Tibial nerve (tissue), 3 donors: ENCODE measurements at regions not wholly inside any gene's neighbourhood (a gene's known extent, or its start where the extent isn't known, plus 50 kb on each side); places are given as distances from the start of the nearest gene placed in this dataset.

Experiments
- POLR2A ChIP-seq, 2 donors: fragments of 450-650 bp; IDR thresholded peaks; one replicate each; pipeline ENCODE4 v1.6.1; 2017; ENCODE audit warnings: antibody characterized with exemption in 2 of 2, mild to moderate bottlenecking in 2 of 2, moderate library complexity in 2 of 2
- TF ChIP-seq, protein P1 (sequence below), 5 experiments: fragments of 200-600 bp in 3 of 5; fragments of 450-650 bp in 2 of 5; sonication (generic) in 3 of 5; IDR thresholded peaks; one replicate each; pipeline ENCODE4 v1.5.1; 2016 to 2019; ENCODE audit warnings: antibody characterized with exemption in 5 of 5, mild to moderate bottlenecking in 3 of 5, moderate library complexity in 2 of 5

DNA sequence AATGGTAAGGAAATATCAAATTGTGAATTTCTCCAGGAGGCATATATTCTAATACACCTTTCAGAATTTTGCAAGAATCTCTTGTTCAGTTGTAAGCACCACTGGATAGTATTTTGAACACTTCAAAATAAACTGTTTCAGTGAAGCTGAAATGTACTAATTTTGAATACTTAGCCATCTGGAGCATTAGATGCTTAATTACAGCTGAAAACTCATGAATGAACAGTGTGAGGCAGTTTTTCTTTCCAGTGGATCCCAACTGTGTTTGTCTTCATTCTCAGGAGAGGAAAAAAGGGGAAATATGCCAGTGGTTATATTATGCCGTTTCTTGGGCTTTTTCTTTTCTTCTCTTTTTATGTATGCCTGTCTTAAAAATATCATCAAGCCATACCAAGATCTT is 306.0 kb upstream of the SEMA6A start:
- TF ChIP-seq, protein P1, sequence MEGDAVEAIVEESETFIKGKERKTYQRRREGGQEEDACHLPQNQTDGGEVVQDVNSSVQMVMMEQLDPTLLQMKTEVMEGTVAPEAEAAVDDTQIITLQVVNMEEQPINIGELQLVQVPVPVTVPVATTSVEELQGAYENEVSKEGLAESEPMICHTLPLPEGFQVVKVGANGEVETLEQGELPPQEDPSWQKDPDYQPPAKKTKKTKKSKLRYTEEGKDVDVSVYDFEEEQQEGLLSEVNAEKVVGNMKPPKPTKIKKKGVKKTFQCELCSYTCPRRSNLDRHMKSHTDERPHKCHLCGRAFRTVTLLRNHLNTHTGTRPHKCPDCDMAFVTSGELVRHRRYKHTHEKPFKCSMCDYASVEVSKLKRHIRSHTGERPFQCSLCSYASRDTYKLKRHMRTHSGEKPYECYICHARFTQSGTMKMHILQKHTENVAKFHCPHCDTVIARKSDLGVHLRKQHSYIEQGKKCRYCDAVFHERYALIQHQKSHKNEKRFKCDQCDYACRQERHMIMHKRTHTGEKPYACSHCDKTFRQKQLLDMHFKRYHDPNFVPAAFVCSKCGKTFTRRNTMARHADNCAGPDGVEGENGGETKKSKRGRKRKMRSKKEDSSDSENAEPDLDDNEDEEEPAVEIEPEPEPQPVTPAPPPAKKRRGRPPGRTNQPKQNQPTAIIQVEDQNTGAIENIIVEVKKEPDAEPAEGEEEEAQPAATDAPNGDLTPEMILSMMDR (IDR thresholded peaks at IDR 0.05), result no peak
- TF ChIP-seq POLR2A (IDR thresholded peaks at IDR 0.05), result no peak
